ENCODE measurements at regions not wholly inside any gene's neighbourhood (a gene's known extent, or its start where the extent isn't known, plus 50 kb on each side); places are given as distances from the start of the nearest gene placed in this dataset.

DNA sequence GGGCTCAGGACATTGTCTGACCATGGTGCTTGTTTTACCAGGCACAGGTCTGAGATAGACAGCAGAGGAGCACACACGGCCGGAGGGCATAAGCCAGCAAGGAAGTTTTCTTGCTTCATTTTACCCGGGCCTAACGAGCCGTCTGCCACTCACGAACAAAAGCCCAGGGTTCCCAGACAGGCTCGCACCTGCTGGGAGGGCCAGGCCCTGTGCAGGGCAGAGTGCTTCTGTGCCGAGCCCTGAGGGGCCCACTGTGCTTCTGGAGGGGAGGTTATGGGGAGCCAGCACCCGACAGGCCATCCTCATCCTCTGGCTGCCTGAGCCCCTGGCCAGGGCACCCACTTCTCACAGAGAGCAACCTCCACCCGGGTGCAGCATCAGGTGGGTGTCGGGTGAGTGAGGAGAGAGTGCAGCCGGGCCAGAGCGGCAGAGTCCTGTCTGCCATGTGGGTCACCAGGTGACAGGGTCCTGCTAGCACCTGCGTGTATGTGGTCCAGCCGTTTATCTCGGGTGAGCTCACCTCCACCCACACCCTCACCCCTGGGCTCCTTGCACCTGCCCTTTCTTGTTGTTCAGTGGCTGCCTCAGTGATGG, 297.9 kb downstream of the NDUFA10 start:
- TF ChIP-seq GATA2 (IDR thresholded peaks at IDR 0.05; ENCODE audit: low read depth, low read length) (no peak), GATA3 (IDR thresholded peaks at IDR 0.05; ENCODE audit: low read depth, low read length) (no peak)

Measured in SH-SY5Y (cell line).